Psoas muscle (tissue), 7 donors: ENCODE measurements at regions not wholly inside any gene's neighbourhood (a gene's known extent, or its start where the extent isn't known, plus 50 kb on each side); places are given as distances from the start of the nearest gene placed in this dataset.

Source experiments
- ATAC-seq, 4 donors: fragments of 200-7000 bp; cut with Tn5 transposase; one replicate each; pipeline ENCODE4 v1.9.1; 2020; ENCODE audit warnings: moderate library complexity in 3 of 4, mild to moderate bottlenecking in 2 of 4
- DNase-seq, 2 donors: peaks; one replicate each; pipeline ENCODE4 v3.0.0-alpha.2; 2020
- H3K27ac ChIP-seq: fragments of 200-600 bp; one replicate; pipeline ENCODE4 v1.8.0; 2022
- H3K27me3 ChIP-seq, 3 donors: fragments of 200-600 bp in 1 of 3; one replicate each; pipeline versions ENCODE4 v1.6.1 to v1.8.0; 2013 to 2022; ENCODE audit warnings: low read length in 2 of 3, mild to moderate bottlenecking in 2 of 3, moderate library complexity in 1 of 3; ENCODE audit not compliant: insufficient read depth in 3 of 3
- H3K36me3 ChIP-seq, 2 donors: fragments of 200-600 bp in 1 of 2; one replicate each; pipeline versions ENCODE4 v1.6.1 to v1.8.0; 2013 to 2022; ENCODE audit warnings: low read depth in 1 of 2, mild to moderate bottlenecking in 1 of 2, moderate library complexity in 1 of 2; ENCODE audit not compliant: insufficient read depth in 1 of 2
- H3K4me1 ChIP-seq: fragments of 200-600 bp; one replicate; pipeline ENCODE4 v1.8.0; 2022
- H3K4me3 ChIP-seq: fragments of 200-600 bp; one replicate; pipeline ENCODE4 v1.8.0; 2022; ENCODE audit warnings: mild to moderate bottlenecking
- H3K9me3 ChIP-seq: fragments of 200-600 bp; one replicate; pipeline ENCODE4 v1.8.0; 2022
- WGBS, 3 donors: extraction: QIAGEN DNeasy Blood & Tissue Kit; methylation state at CpG; one replicate each; pipeline versions ENCODE4 v1.1.6 to v1.1.7; 2013; 5-methylcytosine and 5-hydroxymethylcytosine counted together
- intact Hi-C, 2 donors: fragments of 100-400 bp; cut with DNase I; formaldehyde crosslinking; loops; one replicate each; pipeline versions ENCODE4 v1.11.0 to v1.14.2; 2022
- TF ChIP-seq, protein P1 (sequence below): fragments of 200-600 bp; IDR thresholded peaks from one replicate; pipeline ENCODE4 v1.8.0; 2022; ENCODE audit warnings: antibody characterized with exemption
- donor health status: healthy with polysubstance abuse.
- donor health status: DM: no; HTN: no; CAD: no; lungs with moderate emphysema.
- donor health status: Bipolar disorder and iron deficiency.
- donor health status: healthy.
- donor health status: DM: yes; HTN: yes; CAD: no.
- donor health status: DM: no; HTN: no; CAD: no.
- donor health status: DM: yes; HTN: yes; CAD: no.

DNA sequence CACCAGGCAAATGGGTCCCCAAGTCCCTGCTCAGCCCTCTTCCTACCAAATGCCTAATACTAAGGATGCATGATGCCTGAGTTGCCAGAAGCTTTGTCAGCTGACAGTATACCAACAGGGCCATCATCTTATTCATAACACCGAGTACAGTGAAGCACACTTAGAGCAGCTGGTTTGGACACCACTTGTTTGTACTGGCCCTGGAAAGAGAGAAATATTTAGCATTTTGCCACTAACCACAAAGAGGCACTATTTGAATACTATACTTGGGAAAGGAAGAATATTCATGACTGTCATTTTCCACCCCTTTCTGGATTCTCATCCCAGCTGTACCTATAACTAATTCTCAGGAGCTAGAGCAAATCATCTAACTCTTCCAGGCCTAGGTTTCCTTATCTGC is 364.4 kb upstream of the KIF2A start:
- ATAC-seq = no peak

DNA sequence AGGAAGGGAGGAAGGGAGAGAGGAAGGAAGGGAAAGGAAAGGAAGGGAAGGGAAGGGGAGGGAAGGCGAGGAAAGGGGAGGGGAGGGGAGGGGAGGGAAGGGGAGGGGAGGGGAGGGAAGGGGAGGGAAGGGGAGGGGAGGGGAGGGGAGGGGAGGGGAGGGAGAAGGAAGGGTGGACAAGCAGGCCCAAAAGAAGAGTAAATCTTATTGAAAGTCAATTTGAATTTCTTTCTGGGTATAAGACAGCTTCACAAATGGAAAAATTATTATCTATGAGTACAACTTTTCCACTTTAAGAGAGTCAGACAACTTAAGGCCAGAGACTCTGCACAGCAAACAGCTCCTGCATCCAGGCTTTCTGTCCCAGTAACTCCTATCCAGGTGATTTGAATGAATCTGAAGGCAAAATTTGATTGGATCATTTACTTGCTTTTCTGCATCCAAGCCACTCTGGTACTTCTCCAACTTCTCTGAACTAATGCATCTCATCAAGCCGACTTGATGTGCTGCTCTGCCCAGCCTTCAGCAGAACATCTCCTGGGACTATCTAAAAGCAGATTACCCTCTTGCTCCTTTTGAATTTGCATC is 363.4 kb upstream of the KIF2A start:
- no peak for ATAC-seq
- no peaks in the 10 kb centered on the region for H3K4me1 ChIP-seq
- TF ChIP-seq, protein P1, sequence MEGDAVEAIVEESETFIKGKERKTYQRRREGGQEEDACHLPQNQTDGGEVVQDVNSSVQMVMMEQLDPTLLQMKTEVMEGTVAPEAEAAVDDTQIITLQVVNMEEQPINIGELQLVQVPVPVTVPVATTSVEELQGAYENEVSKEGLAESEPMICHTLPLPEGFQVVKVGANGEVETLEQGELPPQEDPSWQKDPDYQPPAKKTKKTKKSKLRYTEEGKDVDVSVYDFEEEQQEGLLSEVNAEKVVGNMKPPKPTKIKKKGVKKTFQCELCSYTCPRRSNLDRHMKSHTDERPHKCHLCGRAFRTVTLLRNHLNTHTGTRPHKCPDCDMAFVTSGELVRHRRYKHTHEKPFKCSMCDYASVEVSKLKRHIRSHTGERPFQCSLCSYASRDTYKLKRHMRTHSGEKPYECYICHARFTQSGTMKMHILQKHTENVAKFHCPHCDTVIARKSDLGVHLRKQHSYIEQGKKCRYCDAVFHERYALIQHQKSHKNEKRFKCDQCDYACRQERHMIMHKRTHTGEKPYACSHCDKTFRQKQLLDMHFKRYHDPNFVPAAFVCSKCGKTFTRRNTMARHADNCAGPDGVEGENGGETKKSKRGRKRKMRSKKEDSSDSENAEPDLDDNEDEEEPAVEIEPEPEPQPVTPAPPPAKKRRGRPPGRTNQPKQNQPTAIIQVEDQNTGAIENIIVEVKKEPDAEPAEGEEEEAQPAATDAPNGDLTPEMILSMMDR = no peak
- H3K27me3 ChIP-seq = no peaks in the 10 kb centered on the region
- no peak overlapping the region for H3K4me3 ChIP-seq
- WGBS, 3 donors = 72 to 80% (median 76%) methylated on average over 1 of the region's 2 CpGs
- intact Hi-C loops = no loop called here
- no peaks in the 10 kb centered on the region for H3K36me3 ChIP-seq
- H3K9me3 ChIP-seq = no peaks in the 10 kb centered on the region
- DNase-seq = no peak
- no peak overlapping the region for H3K27ac ChIP-seq

More for the DNA sequence above, 364.4 kb upstream of the KIF2A start:
- 15 to 22% (median 20%) methylated on average over 1 of the region's 1 CpG for WGBS, 3 donors
- Histone ChIP-seq H3K27me3 (no peaks in the 10 kb centered on the region), H3K27ac (no peak overlapping the region), H3K4me3 (no peak overlapping the region), H3K4me1 (no peaks in the 10 kb centered on the region), H3K9me3 (no peaks in the 10 kb centered on the region), H3K36me3 (no peaks in the 10 kb centered on the region)
- TF ChIP-seq, protein P1 = no peak
- intact Hi-C loops = no loop called here
- DNase-seq = no peak

DNA sequence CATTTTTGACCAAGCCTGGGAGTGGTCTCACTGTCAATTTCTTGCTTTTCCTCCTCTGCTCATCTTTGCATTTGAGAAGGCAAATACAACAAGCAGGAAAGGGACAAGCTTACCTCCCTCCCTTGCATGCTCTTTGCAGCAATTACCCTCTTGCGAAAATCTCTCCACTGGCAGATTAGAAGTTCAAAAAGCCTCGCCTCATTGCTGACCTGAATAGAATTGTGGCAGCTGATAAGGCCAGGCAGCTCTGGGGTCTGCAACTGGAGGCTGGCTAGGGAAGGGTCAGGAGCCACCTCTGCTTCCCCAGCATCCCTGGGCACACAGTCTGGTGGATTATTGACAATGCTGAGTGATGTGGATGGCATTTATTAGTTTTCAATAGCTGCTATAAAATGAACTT is 362.3 kb upstream of the KIF2A start:
- TF ChIP-seq, protein P1 = no peak
- Histone ChIP-seq H3K4me1 (no peaks in the 10 kb centered on the region), H3K27ac (no peak overlapping the region), H3K36me3 (no peaks in the 10 kb centered on the region), H3K4me3 (no peak overlapping the region), H3K27me3 (no peaks in the 10 kb centered on the region), H3K9me3 (no peaks in the 10 kb centered on the region)
- intact Hi-C loops = no loop called here
- no peak for DNase-seq
- WGBS, 3 donors = 66 to 69% (median 67%) methylated on average over 2 of the region's 2 CpGs
- no peak for ATAC-seq

DNA sequence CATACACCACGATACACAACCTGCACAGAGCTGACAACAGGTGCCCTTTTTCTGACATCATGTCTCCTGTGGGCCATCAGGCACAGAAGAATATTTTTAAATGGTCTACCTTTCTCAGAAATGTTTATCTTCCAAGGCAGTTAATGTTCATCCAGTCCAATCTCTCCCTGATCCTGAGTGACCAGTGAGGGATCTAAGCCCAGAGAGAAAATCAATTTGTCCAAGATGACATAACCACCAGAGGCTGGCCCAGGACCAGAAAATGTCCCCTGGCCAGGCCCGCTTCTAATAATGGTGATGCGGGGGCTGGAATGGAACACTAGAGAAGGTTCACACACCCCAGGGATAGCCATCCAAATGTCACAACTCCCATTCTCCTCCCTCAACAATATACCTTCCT is 357.9 kb upstream of the KIF2A start:
- intact Hi-C loops = no loop called here
- Histone ChIP-seq H3K4me1 (no peaks in the 10 kb centered on the region), H3K36me3 (no peaks in the 10 kb centered on the region), H3K4me3 (no peak overlapping the region), H3K27me3 (no peaks in the 10 kb centered on the region), H3K9me3 (no peaks in the 10 kb centered on the region), H3K27ac (no peak overlapping the region)
- DNase-seq = no peak
- WGBS, 3 donors = 45 to 54% (median 49%) methylated on average over 3 of the region's 3 CpGs
- ATAC-seq = no peak
- TF ChIP-seq, protein P1 = no peak

DNA sequence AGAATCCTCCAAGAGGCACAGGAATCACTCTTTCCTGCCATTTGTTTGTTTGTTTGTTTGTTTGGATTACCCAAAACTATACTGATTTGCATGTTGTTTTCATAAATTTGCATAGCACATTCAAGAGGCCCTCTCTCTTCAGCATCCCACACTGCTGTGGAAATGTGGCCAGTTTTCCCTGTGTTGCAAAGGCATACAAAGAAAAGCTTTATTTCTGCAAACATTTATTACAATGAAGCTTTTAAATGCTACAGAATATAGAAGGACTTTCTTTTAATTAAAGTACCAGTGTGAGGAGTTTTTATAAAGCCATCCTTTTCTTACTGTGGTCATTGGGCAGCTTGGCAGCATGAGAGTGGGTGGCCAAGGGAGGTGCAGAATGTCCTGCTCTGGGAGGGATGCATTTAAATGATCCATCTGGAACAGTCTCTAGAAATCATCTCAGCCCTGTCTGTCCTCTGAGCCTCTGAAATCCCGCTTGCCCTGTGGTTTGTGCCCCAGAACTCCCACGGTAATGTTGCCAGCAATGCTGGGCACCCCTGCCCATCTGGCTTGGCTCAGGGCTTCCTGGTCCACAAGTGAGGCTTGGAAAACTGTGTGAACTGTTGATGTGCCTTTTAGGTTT is 356.8 kb upstream of the KIF2A start:
- H3K27me3 ChIP-seq = no peaks in the 10 kb centered on the region
- TF ChIP-seq, protein P1 = no peak
- 25 to 44% (median 36%) methylated on average over 2 of the region's 2 CpGs for WGBS, 3 donors
- no peaks in the 10 kb centered on the region for H3K9me3 ChIP-seq
- H3K36me3 ChIP-seq = no peaks in the 10 kb centered on the region
- DNase-seq (no peak), ATAC-seq (no peak)
- no peaks in the 10 kb centered on the region for H3K4me1 ChIP-seq
- no peak overlapping the region for H3K27ac ChIP-seq
- no peak overlapping the region for H3K4me3 ChIP-seq
- intact Hi-C loops = no loop called here
